ENCODE measurements at regions not wholly inside any gene's neighbourhood (a gene's known extent, or its start where the extent isn't known, plus 50 kb on each side); places are given as distances from the start of the nearest gene placed in this dataset.

- no peak for DNase-seq
These were observed 104.8 kb upstream of the CHRNA7 start for GRCh38 chr15:31925541-31925940.

DNA sequence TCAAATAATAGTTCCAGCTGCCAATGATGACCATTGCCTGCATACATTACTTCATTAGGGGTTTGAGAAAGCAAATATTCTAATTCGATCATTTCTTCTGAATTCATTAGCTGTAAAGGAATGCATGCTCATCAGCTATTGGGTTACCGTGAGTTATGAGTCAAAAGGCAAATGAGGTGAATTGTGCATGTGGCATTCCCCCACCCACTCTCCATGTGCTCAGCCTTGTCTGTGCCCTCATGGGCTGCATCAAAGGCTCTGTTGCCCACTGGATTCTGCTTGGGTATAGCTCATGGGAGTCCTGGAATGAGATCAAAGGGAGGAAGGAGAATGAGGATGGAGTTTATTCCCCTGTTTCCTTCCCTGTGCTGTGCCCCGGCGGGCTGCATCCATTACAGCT, 99.3 kb upstream of the CHRNA7 start:
- no peak for DNase-seq

DNA sequence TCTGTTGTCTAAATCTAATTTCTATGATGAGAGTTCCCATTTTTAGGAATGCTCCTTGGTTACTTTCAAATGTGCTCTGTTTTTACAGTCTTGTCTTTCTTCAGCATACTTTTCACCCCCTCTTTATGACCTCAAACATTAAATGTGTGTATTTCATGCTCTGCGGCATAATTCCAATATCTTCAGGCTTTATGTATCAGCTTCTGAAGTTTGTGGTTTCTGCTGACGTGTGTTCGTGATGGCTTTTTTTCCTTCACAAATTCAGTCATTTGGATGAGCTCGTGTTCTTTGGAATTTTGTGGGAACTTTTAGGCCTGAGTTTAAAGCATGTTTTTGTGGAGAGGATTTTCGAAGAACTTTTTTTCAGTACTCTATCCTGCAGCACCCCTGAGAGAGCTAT, 97.7 kb upstream of the CHRNA7 start:
- DNase-seq = no peak

GRCh38 chr15:31934821-31935220, 95.5 kb upstream of the CHRNA7 start:
- no peak for DNase-seq

GRCh38 chr15:31953478-31953877, 76.8 kb upstream of the CHRNA7 start:
- DNase-seq = no peak

- DNase-seq = no peak
These were observed 75.7 kb upstream of the CHRNA7 start for GRCh38 chr15:31954374-31955172.

DNA sequence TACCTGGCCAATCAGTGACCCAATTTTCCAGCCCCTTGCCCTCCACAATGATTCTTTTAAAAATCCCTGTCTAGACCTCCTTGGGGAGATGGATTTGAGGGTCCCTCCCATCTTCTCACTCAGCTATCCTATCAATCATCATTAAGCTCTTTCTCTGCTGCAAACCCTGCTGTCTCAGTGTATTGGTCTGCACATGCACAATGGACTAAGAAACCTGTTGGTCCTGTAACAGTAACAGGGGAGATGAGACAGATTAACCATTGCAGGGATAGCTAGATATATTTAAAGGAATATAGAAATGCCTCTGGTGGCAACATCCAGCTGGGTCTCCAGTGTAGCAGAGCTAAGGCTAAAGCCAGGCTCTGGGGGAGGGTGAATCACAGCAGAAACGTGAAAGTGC, 74.6 kb upstream of the CHRNA7 start:
- DNase-seq = no peak

- DNase-seq = no peak
These were observed 72.7 kb upstream of the CHRNA7 start for GRCh38 chr15:31957581-31957980.

- no peak for DNase-seq
These were observed 65.6 kb upstream of the CHRNA7 start for GRCh38 chr15:31964586-31965307.

- DNase-seq = no peak
These were observed 60.3 kb upstream of the CHRNA7 start for GRCh38 chr15:31970007-31970406.

- DNase-seq = no peak
These were observed 57.1 kb upstream of the CHRNA7 start for GRCh38 chr15:31973197-31973596.

GRCh38 chr15:31974154-31974794, 56.0 kb upstream of the CHRNA7 start:
- no peak for DNase-seq

DNA sequence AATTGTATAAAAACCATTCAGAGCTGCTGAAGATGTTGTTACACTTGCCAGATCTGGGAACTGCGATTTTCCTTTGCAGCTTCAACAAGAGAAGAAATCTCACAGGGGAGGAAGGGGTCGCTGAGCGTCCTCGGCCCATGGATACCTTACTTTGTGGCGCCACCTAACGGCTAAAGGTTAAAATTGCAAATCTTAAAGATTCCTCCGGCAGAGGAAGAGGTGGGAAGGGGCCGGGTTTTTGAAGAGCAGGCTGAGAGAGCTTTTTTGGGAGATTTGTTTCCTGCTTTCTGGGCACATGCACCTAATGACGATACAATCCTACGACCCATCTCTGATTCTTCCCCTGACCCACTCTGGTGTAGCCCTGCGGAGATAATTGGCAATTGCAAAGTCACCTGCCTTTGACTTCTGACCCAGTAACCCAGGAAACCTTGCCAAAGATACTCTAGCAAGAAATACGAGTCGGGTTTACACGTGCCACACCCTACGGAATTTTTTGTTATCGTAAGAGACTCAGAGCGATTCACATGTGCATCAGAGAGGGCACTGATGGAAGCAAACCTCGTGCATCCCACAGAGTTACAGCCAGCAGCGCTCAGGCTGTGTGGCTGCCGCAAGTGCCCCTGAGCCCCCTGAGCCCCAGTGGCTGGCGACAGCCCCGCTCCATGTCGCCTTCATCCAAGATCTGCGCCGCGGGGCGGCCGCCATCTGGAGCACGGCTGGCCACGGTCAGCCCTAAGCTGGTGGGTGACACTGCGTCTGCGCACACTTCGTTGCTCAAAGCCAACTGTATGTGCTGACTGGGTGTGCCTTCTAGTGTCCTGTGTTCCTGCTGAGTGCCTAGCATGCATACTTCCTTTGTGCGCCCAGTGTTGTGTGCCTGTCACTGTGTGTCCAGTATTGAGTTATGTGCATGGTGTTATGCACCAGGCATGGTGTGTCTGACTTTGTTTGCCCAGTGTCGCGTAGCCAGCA, 55.2 kb upstream of the CHRNA7 start:
- peak; percentile 77 for DNase-seq

- peak; percentile 45 for DNase-seq
These were observed 54.5 kb upstream of the CHRNA7 start for GRCh38 chr15:31975830-31976229.

DNA sequence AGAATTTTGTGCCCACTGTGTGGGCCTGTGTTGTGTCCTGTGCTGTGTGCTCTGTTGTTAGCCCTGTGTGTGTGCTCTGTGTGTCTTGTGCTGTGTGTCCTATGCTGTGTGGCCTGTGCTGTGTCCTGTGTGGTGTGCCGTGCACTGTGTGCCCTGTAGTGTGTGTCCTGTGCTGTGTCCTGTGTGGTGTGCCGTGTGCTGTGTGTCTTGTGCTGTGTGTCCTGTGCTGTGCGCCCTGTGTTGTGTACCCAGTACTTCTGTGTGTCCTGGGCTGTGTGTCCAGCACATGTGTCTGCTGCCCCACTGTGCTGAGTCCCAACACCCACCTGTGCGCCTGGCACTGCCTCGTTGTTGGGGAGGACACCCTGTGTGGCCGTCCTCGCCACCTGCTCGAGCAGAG, 53.2 kb upstream of the CHRNA7 start:
- DNase-seq = no peak

DNA sequence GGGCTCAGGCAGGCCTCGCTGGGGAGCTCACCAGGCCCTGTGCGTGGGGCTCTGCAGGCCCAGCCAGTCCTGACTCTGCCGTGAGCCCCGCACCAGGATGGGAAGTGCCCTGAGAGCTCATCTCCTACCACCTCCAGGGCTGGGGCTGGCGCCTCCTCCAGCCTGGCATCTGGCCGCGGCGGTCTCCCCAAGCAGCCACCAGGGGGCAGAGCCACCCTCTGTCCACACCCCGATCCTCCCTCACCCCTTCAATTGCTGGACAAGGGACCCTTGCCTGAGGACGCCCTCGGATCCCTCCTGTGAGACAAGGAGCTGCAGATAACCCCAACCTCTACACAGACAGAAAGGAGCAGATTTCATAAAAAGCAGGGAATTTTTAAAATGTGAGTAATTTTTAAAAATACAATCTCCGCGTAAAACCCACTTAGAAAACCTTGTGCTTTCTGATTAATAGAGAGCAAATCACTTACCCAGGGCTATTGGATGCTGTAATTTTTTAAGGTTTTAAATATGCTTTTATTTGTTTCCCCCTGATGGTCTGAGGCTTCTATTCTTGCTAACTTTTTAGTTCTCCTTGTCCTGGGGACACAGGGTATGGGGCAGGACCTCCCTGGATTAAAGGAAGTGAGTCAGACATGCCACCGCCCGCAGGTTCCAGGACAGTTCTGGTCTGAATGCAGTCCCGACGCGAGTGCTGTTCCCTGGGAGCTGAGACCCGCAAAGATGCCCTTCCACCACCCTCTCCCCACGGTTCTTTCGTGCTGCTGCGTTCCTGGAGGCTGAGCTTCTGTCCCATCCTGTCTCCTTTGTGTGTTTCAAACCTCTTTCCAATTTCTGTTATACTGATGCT, 52.3 kb upstream of the CHRNA7 start:
- DNase-seq = peak; percentile 66

Measured in COR-L47 (cell line).